ENCODE measurements at regions not wholly inside any gene's neighbourhood (a gene's known extent, or its start where the extent isn't known, plus 50 kb on each side); places are given as distances from the start of the nearest gene placed in this dataset.

DNA sequence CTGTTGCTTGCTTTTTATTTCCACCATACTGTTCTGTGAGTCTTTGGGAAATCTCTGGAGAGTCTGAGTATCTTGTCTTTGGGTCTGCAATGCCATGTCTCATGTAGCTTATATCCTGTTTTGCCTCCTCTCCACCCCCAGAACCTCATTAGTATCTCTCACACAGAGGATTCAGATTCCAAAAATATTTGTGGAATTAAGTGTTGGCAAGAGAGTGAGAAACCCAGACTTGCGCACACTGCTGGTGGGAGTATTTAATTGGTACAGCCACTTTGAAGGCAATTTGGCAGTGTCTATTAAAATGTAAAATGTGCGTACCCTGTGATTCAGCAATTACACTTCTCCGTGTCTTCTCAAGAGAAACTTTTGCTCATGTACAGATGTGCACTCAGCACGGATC lies 68.6 kb downstream of the ZNF621 start:
- no peak for DNase-seq

DNA sequence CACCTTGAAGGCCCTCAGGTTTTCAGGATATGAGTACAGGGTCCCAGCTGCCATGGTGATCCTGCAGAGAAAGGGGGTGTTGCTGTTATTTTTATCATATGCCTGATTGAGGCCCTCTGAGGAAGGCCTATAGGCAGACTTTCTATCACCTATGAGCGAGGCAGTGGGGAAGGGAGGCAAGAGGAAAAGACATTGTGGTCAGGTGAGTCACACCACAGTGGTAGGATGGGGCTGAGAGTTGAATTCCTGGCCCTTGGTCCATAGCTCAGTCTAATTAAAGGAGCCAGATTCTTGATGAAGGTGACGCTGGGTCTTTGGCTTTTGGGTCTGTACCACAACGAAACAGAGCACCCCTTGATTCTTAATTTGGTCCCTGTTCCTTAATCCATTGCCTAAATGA lies 72.7 kb downstream of the ZNF621 start:
- no peak for DNase-seq

DNA sequence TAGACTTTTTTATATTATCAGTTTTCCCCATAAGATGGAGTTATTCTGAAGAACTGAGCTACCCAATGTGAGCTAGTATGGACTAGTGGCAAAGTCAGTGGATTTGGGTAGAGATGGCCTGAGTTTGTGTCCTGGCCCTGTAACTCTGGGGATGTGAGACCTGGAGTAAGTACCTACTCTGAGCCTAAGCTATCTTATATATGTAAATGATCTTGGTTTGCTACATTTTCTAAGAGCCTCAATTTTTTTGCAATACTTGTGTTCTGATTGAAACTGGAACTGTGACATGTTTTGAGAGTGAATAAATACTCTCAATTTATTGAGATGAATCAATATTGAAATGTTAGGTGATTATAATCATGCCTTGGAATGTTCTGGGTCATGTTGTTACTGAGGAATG lies 73.6 kb downstream of the ZNF621 start:
- DNase-seq = no peak

DNA sequence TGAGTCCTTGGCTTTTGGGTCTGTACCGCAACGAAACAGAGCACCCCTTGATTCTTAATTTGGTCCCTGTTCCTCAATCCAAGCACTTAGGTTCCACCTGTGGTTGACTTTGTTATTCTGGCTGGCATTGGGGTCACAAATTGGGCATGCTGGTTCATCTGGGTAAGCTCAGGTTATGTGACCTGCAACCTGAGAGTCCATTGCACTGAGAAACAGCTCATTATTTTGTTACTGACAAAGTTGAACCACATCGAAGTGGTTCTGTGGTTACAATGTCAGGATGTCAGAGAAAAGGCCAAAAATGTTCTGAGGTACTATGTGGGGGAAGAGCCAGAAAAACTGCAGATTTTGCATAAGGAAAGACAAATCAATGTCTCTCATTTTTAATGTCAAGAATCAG lies 74.2 kb downstream of the ZNF621 start:
- DNase-seq = no peak

DNA sequence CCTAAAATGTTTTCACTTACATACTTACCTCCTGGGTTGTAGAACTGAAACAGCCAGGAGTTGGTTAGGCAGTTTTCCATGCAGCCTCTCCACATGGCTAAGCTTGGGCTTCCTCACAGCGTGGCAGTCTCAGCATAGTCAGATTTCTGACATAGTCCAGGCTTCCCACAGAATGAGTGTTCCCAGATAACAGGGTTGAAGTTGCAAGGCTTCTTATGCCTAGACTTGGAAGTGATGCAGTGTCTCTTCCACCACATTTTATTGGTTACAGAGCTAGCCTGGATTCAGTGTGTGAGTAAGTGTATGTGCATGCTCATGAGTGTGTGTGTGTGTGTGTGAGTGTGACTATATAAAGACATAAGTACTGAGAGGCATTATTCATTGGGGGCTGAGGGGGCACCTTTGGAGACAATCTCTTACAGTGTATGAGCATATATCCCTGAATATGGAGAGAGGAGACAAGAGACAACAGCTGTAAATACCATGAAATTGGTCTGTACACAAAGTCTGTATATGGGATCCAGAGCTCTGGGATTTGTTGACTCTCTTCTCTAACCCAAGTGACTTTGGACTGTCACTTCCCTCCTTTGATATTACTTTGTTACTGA lies 78.1 kb downstream of the ZNF621 start:
- no peak for DNase-seq

DNA sequence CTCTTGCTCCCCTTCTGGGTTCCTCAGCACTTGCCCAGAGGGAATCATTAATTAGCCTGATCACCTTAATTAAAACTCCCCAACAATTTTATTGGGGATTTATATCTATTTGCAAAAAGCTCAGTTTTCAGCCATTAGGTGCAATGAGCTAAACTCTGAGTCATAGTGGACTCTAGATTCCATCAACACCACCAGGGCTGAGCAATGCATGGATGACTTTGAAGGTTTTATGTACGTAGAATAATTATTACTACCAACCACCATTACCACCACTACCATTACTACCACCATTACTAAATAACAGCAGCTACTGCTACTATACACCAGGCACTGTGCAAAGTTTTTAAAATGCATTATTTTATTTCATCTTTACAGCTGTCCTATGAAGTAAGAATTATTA lies 81.2 kb downstream of the ZNF621 start:
- DNase-seq = no peak

DNA sequence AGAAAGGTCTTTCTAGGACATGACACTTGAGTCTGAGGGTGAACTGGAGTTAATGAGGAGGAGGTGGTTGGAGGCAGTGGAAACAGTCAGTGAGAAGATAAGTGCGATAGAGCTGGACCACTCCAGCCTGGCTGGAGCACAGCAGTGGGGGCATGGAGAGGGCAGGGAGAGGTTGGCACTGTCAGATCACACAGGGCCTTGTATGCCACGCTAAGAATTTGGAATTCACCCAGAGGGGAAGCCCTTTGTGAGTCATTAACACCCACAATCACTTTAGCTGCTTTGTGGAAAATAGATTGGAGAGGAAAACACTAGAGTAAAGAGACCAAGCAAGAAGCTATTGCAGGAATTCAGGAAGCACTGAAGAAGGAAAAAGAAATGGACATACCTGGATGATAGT lies 83.3 kb downstream of the ZNF621 start:
- no peak for DNase-seq

DNA sequence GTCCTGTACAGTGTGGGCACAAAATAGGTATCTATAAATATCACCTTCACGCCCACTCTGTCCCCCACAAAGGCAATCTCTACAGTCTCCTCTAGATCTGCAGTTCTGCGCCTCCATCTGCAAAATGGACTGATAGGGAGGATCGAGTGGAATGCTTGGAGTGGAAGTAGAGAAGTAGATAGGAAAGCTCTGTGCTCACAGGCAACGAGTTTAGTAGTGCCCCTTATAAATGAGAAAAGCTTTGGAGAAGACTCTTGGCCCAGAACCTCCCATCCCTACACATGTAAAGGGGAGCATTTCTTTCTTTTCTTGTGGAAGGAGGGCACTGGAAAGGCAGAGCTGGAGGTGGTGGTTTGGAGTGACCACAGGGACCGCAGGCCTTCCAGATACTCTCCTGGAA lies 88.5 kb downstream of the ZNF621 start:
- DNase-seq = no peak

DNA sequence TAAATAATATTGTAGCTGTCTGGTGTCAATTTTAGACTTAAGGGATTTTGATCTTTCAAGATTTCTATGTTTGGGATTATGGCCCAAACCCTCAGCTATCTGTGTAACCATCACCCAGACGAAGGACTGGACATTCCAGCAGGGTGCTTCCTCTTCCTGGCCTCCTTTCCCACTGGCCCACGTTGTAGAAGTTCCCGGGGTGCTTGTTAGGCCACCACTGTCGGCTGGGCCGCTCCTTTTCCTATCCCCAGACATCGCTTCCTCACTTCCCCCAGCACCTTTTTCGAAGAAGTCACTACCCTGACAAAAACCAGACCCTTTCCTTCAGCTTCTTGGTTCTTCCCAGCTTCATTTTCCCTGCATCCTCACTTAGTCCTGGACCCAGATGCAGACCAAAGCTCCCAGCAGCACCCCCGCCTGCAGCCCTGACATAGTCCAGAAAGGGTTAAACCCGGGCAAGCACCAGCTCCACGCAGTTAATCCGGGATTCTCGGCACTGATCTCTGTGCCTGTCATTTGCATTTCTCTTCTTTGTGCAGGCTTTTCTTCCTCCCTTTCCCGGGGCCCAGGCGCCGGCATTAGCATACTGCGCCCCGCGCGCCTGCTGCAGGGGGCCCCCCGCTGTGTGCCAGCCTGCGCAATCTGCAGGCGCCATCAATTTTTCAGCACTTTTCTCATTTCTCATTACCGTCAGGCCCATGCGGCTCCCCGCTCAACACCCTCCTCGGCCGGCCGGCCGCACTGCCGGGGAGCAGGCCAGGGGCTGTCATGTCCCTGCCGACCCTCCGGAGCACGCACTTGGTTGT lies 90.6 kb downstream of the ZNF621 start:
- peak; percentile 46 for DNase-seq

DNA sequence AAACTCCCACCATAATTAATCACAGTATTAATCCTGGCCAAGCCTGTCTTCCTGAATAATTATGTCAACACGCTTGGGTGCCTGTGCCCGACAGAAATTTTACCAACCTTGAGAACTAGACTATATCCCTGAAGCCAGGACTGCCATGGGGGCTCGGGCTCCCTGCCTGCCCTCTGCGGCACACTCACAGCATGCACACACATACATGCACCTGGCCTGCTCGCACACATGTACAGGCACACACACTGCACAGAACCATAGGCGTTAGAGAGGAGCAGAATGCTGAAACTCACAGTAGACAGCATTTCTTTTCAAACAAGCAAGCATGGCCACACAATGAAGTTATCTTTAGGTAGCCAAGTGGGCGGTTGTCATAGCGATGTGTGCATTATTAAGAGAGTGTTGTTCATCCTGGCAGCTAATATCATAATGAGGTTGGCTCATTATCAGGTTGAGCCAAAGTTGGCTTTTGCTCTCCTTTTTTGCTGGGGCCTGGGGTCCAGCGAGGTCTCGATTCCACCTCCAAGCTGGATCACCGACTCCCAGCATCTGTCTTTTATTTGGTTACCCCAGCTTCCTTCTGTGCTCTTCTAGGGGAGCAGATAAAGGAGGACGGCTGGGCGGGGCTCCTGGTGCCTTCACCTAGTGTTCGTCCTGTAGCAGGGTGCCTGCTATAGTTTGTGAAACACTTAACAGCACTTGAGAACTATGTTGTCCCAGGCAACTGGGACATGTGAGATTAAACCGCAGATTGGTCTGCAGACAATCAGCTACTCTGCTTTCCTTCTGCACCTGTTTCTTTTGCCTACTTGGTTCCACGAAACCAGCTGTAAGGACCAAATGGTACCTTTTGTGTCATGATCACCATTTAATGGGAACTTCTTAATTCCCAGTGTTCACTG lies 91.4 kb downstream of the ZNF621 start:
- peak; percentile 63 for DNase-seq

DNA sequence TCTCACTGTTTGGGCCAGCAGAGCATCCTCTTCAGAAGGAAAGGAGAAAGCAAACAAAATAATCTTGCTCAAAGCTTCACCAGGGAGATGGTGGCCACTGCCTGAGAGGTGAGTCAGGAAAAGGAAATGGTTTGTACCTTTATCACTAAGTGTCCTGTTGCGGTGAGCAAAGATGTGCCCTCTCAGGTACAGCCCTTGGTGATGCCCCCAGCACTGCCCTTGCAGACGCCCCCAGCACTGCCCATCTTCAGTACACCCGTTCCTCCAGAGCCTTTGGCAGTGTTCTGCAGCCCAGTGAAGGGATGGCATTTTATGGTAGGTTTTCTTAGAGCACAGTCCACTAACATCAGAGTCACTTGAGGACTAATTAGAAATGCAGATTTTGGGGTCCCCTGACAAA lies 92.3 kb downstream of the ZNF621 start:
- DNase-seq = no peak

DNA sequence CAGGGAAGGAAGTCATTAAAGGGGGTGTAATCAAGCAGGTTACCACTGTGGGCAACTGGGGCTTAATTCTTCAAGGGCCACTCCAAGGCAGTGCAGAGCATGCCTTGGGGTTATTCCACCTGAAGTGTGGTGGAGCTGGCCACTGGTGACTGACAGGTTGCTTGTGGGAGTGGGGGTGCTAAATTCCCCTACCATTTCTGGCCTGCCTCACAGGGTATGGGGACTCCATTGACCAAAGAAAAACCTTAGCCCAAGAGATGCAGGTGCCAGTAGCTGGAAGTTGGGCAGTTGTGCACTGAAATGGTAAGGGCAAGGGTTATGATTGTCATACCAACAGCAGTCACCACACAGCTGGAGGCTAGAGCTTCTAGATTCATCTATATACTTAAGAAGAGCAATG lies 93.4 kb downstream of the ZNF621 start:
- DNase-seq = no peak

DNA sequence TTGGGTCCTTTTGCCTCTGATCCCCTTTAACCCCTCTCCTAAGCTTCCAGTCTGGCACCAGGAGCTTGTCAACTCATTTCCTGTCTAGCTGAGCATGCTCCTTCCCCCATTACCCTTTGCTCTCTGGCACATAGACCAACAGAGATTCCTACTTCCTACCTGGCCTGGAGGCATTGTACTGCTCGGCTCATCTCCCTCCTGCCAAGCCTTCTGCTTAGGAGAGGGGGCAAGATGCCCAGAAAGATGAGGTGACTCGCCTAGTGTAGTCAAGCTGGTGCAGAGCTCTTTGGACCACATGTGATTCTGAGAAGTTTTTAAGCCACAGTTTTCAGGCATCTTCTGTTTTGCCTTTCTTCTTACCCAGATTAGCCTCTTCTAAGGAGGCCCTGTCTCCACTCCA lies 95.4 kb downstream of the ZNF621 start:
- DNase-seq = no peak

DNA sequence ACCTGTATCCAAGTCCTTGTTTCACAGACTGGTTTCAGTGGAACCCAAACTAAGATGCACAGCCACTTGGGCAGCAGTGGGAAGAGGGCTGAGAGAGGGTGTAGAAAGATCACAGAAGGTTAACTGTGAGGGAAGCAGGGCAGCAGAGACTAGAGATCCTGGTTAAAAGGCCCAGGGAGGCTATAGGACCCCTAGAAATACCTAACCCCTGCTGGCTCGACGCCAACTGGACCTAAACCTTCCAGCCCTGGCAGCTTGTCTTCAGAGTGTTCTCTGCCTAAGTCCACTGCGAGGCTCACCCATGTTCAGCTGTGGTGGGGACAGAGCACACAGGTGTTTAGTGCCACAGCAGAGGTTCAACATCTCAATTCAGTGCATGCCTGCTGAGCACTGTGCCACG lies 96.5 kb downstream of the ZNF621 start:
- no peak for DNase-seq

DNA sequence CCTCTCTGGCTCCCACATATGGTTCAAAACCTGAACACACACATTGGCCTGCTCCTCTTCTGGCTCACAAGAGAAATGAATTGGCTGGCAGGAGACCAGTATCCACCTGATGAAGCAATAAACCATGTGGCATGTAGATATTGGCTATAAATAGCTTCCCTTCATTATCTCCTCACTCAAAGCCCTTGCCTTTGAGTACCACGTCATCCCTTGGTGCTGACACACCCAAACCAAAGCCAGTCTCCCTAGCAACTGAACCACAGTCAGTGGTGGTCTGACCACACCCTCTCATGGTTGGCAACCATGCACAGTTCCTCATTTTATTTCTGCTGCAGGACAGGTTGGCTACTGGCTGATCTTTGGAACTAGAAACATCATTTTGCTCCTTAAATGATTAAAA lies 98.8 kb downstream of the ZNF621 start:
- DNase-seq = no peak

DNA sequence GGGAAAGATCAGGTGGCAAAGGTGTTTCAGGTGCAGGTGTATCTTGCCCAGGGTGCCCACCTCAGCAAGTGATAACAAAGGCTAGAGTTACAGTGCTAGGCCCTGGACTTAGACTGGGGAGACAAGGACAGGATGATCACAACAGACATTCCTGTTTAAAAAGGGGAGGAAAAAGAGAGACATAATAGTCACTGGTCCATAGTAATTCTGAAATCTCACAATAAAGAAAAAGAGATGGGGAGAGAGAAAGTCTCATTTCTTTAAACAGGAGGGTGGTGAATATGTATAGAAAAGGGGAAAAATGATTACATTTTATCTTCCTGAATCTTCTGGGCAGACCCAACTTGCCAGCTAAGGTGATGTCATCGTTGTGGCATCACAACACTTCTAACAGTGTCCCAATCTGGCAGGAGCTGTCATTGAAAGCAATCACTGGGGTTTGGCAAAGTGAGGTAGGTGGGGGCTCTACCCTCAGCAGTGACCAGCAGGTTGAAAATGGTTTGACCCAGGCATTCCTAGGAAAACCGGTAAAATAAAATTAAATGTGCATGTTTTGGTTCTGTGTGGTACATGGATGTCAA lies 99.5 kb downstream of the ZNF621 start:
- no peak for DNase-seq

DNA sequence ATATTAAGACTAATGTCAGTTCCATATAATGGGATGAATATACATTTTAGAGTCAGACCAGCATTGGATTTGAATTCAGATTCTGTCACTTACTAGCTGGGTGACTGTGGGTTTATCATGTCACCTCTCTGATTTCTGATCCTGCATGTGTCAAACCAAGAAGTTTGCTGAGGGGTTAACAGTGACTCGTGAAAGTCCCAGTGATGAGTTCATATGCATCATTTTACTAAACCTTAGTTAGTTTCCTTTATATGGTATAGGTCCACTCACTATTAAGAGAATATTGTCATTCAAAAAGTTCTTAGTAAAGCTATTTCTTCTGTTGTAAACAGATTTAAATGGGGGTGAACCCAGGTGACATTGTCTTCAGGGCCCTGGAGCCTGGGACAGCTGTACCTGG lies 102.3 kb downstream of the ZNF621 start:
- no peak for DNase-seq

DNA sequence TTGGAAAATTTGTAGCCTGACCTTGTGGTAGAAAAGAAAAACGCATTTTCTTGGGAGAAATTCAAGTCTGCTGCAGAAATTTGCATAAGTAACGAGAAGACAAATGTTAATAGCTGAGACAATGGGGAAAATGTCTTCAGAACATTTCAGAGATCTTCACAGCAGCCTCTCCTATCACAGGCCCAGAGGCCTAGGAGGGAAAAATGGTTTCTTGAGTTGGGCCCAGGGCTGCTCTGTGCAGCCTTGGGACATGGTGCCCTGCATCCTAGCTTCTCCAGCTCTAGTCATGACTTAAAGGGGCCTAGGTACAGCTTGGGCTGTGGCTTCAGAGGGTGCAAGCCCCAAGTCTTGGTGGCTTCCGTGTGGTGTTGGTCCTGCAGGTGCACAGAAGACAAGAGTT lies 104.2 kb downstream of the ZNF621 start:
- DNase-seq = no peak

DNA sequence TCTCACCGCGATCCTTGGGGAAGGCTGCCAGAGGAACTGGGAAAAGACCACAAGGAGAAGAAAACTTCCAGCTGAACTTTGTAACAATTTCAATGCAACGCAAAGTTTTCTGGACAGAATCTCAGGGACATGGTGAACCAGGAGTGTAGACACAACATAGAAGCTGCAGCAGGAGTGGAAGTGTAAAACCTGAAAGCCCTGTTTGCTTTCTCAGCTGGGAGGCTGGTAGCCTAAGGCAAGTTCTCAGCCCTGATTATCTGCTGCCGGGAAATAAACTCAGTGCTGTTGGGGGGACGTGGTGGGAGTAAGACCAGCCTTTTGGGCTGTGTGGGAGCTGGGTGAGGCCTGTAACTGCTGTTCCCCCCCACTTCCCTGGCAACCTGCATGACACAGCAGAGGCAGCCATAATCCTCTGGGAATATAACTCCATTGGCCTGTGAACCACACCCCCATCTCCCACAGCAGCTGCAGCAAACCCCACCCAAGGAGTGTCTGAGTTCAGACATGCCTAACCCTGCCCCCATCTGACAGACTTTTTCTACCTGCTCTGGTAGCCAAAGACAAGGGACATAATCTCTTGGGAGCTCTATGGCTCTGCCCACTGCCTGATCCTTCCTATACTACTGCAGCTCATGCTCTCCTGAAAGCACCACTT lies 106.7 kb downstream of the ZNF621 start:
- peak; percentile 48 for DNase-seq

DNA sequence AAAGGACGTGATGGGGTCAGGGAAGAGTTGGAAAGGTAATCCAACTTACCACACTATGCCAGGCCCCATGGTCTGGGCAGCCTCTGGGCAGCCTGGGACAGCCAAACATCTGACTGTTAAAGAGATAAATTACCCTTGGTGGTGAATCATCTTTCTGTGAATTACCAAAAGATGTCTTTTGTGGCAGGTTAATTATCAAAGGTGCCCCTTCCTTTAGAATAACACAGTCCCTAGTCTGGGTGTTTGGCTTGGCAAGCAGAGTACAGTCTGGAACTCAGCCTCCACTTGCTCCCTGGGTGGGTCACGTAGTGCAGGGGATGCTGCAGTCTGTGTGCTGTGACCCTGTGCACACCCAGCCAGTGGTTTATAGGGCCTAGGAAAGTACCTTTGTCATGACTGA lies 113.1 kb downstream of the ZNF621 start:
- DNase-seq = no peak

DNA sequence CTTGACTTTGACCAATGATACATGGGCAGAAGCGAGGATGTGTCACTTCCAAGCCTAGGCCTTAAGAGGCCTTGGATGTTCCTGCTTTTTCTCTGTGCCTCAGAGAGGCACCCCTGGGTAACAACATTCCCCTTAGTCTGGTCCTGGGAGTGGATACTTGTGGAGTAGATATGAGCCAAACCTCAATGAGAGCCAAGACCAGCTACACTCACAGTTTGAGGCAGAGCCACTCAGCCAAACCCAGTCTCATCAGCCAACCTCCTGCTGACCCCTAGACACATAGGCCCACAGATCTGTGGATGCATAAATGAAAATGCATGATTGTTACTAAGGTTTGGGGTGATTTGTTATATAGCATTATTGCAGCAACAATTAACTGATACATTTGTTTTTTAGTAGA lies 114.2 kb downstream of the ZNF621 start:
- no peak for DNase-seq

DNA sequence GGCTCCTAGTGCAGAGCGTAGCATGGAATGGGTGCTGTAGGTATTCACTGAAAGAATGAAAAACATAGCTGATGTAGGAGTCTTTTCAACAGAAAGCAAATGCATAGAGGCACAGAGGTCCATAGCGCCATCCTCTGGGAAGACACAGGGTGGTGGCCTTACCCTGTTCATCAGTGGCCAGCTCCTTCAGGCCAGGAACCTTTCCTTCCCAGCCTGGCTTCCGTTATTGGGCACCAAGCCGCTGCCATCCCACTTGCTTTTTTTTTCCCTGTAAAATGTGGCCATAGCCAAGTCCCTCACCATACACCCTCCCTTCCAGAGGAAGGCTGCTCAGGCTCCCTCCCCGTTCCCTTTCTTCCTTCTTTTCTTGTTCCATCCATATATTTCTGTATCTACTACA lies 118.1 kb downstream of the ZNF621 start:
- DNase-seq = no peak

DNA sequence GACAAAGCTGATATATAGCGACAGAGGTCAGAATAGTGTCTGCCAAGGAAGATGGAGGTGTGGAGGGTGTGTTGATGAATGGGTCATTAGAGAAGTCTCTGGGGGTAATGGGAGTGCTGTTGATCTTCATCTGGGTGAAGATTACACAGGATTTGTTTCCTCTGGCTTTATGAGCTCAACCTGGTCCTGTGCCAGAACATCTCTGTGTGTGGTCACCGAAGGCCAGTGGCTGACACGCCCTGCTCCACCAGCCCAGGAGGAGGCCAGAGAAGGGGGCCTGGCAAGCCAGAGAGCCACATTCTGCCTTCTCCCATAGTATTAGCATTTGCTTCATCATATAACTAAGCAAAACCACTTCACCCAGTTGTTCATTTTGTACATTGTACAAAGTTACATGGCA lies 121.1 kb downstream of the ZNF621 start:
- no peak for DNase-seq
